Suprapubic skin (tissue), 4 donors: ENCODE measurements at regions not wholly inside any gene's neighbourhood (a gene's known extent, or its start where the extent isn't known, plus 50 kb on each side); places are given as distances from the start of the nearest gene placed in this dataset.

Experiments used
- POLR2A ChIP-seq, 2 donors: fragments of 450-650 bp; IDR thresholded peaks; one replicate each; pipeline ENCODE4 v1.6.1; 2017; ENCODE audit warnings: antibody characterized with exemption in 2 of 2, mild to moderate bottlenecking in 2 of 2, moderate library complexity in 2 of 2
- POLR2AphosphoS5 ChIP-seq, 3 donors: sonication (generic); formaldehyde crosslinking; IDR thresholded peaks; one replicate each; pipeline ENCODE4 v1.6.1; 2017; ENCODE audit warnings: antibody characterized with exemption in 3 of 3
- TF ChIP-seq, protein P1 (sequence below), 2 donors: fragments of 200-600 bp in 1 of 2; fragments of 450-650 bp in 1 of 2; sonication (generic) in 1 of 2; IDR thresholded peaks; one replicate each; pipeline ENCODE4 v1.5.1; 2016 to 2019; ENCODE audit warnings: antibody characterized with exemption in 2 of 2, mild to moderate bottlenecking in 1 of 2, moderate library complexity in 1 of 2

DNA sequence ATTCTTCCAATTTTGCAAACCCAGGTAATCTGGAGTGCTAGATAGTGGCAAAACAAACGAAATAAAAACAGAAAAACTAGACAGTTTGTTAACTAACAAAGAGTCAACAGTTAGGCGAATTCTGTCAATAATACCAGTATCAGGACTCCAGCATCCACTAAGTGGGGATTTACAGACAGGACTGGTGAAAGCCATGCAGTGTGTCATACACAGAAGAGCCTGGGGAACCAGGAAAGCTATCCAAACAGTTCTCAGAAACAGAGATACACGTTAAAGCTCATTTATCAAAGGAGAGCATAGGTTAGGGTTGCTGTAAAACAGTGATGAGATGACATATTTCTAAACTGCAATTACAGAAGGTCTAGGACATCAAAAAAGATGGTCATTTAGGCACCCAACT is 203.7 kb upstream of the KIF2B start:
- no peak for TF ChIP-seq POLR2A (IDR thresholded peaks at IDR 0.05)
- TF ChIP-seq, protein P1, sequence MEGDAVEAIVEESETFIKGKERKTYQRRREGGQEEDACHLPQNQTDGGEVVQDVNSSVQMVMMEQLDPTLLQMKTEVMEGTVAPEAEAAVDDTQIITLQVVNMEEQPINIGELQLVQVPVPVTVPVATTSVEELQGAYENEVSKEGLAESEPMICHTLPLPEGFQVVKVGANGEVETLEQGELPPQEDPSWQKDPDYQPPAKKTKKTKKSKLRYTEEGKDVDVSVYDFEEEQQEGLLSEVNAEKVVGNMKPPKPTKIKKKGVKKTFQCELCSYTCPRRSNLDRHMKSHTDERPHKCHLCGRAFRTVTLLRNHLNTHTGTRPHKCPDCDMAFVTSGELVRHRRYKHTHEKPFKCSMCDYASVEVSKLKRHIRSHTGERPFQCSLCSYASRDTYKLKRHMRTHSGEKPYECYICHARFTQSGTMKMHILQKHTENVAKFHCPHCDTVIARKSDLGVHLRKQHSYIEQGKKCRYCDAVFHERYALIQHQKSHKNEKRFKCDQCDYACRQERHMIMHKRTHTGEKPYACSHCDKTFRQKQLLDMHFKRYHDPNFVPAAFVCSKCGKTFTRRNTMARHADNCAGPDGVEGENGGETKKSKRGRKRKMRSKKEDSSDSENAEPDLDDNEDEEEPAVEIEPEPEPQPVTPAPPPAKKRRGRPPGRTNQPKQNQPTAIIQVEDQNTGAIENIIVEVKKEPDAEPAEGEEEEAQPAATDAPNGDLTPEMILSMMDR (IDR thresholded peaks at IDR 0.05) = no peak
- no peak for TF ChIP-seq POLR2AphosphoS5 (IDR thresholded peaks at IDR 0.05)
